ENCODE measurements at regions not wholly inside any gene's neighbourhood (a gene's known extent, or its start where the extent isn't known, plus 50 kb on each side); places are given as distances from the start of the nearest gene placed in this dataset.

DNA sequence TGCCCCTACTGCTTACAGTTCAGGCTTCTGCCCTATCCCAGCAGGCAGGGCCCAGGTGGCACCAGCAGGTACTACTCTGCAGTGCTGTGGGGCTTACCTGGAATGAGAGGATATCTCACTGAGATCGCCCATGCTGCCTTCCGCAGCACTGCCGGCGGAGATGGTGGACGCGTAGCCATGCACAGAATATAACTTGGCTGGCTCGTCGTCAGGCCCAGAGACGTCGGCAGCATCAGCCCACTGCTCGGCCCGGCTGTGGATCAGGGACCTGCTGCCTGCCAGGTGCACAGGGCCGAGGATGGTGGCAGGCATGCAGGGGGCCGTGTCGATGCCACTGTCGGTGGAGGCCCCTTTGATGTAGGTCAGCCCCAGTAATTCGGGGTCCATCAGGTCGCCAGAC, 190.9 kb downstream of the SIPA1L2 start:
- H3K4me2 ChIP-seq (ENCODE audit: low read depth, low read length), result no peak overlapping the region
- no peaks in the 10 kb centered on the region for H3K27me3 ChIP-seq (replicated peaks; ENCODE audit: insufficient read depth, low read length)
- TF ChIP-seq, protein P1, sequence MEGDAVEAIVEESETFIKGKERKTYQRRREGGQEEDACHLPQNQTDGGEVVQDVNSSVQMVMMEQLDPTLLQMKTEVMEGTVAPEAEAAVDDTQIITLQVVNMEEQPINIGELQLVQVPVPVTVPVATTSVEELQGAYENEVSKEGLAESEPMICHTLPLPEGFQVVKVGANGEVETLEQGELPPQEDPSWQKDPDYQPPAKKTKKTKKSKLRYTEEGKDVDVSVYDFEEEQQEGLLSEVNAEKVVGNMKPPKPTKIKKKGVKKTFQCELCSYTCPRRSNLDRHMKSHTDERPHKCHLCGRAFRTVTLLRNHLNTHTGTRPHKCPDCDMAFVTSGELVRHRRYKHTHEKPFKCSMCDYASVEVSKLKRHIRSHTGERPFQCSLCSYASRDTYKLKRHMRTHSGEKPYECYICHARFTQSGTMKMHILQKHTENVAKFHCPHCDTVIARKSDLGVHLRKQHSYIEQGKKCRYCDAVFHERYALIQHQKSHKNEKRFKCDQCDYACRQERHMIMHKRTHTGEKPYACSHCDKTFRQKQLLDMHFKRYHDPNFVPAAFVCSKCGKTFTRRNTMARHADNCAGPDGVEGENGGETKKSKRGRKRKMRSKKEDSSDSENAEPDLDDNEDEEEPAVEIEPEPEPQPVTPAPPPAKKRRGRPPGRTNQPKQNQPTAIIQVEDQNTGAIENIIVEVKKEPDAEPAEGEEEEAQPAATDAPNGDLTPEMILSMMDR (IDR thresholded peaks at IDR 0.05; ENCODE audit: low read length), result no peak
- TF ChIP-seq EZH2 (optimal IDR thresholded peaks at IDR 0.05; ENCODE audit: low read depth, low read length) (no peak), EZH2phosphoT487 (IDR thresholded peaks at IDR 0.05; ENCODE audit: low read length) (no peak)
- no peak overlapping the region for H3K4me3 ChIP-seq (ENCODE audit: low read length)
- H3K79me2 ChIP-seq (ENCODE audit: low read length), result no peaks in the 10 kb centered on the region
- no peaks in the 10 kb centered on the region for H3K4me1 ChIP-seq (ENCODE audit: low read length)
- no peaks in the 10 kb centered on the region for H3F3A ChIP-seq (ENCODE audit: insufficient read depth, low read length)
- DNase-seq, result no peak
- H3K27ac ChIP-seq (ENCODE audit: low read length), result no peak overlapping the region
- no peak overlapping the region for H2AFZ ChIP-seq (ENCODE audit: low read length)
- H4K20me1 ChIP-seq (ENCODE audit: insufficient read depth, low read length), result no peaks in the 10 kb centered on the region
- H3K9me3 ChIP-seq (replicated peaks; ENCODE audit: insufficient read depth, low read length), result no peaks in the 10 kb centered on the region
- H3K36me3 ChIP-seq (replicated peaks; ENCODE audit: insufficient read depth, low read length), result no peaks in the 10 kb centered on the region
- H3K9me2 ChIP-seq (replicated peaks; ENCODE audit: insufficient read depth, low read length), result no peaks in the 10 kb centered on the region
- H3K9ac ChIP-seq (ENCODE audit: low read length), result no peak overlapping the region

- Histone ChIP-seq H3F3A (ENCODE audit: insufficient read depth, low read length) (no peaks in the 10 kb centered on the region), H4K20me1 (ENCODE audit: insufficient read depth, low read length) (no peaks in the 10 kb centered on the region), H3K27me3 (replicated peaks; ENCODE audit: insufficient read depth, low read length) (no peaks in the 10 kb centered on the region), H3K9me3 (replicated peaks; ENCODE audit: insufficient read depth, low read length) (no peaks in the 10 kb centered on the region), H3K9me2 (replicated peaks; ENCODE audit: insufficient read depth, low read length) (no peaks in the 10 kb centered on the region), H3K4me1 (ENCODE audit: low read length) (no peaks in the 10 kb centered on the region), H2AFZ (ENCODE audit: low read length) (no peak overlapping the region), H3K4me3 (ENCODE audit: low read length) (no peak overlapping the region), H3K9ac (ENCODE audit: low read length) (no peak overlapping the region), H3K27ac (ENCODE audit: low read length) (no peak overlapping the region), H3K79me2 (ENCODE audit: low read length) (no peaks in the 10 kb centered on the region), H3K36me3 (replicated peaks; ENCODE audit: insufficient read depth, low read length) (no peaks in the 10 kb centered on the region), H3K4me2 (ENCODE audit: low read depth, low read length) (no peak overlapping the region)
- no peak for DNase-seq
- TF ChIP-seq EZH2 (optimal IDR thresholded peaks at IDR 0.05; ENCODE audit: low read depth, low read length) (no peak), EZH2phosphoT487 (IDR thresholded peaks at IDR 0.05; ENCODE audit: low read length) (no peak)
- TF ChIP-seq, protein P1 (IDR thresholded peaks at IDR 0.05; ENCODE audit: low read length), result no peak
Observed at GRCh38 chr1:232438476-232438875, 191.5 kb downstream of the SIPA1L2 start.

DNA sequence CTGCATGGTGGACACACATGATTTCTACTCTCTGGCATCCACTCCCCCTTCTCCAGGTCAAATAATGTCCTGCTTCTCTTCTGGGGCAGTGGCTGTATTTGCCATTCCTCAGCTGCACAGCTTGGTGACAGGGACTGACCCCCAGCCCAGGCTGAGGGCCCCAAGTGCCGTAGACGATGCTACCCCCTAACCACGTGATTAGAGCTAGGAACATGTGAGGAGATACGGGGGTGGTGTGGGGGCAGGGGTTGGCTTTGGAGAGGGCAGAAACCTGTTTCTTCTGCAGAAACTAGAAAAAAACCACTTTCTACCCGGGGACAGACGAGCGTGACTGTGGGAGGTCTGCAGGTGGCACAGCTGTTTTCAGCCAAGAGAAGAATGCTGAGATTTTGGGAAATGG, 192.4 kb downstream of the SIPA1L2 start:
- no peaks in the 10 kb centered on the region for H3K4me1 ChIP-seq (ENCODE audit: low read length)
- H3K27me3 ChIP-seq (replicated peaks; ENCODE audit: insufficient read depth, low read length), result no peaks in the 10 kb centered on the region
- H3F3A ChIP-seq (ENCODE audit: insufficient read depth, low read length), result no peaks in the 10 kb centered on the region
- H2AFZ ChIP-seq (ENCODE audit: low read length), result no peak overlapping the region
- H3K9ac ChIP-seq (ENCODE audit: low read length), result no peak overlapping the region
- H3K4me2 ChIP-seq (ENCODE audit: low read depth, low read length), result no peak overlapping the region
- H3K4me3 ChIP-seq (ENCODE audit: low read length), result no peak overlapping the region
- no peaks in the 10 kb centered on the region for H3K79me2 ChIP-seq (ENCODE audit: low read length)
- H3K9me3 ChIP-seq (replicated peaks; ENCODE audit: insufficient read depth, low read length), result no peaks in the 10 kb centered on the region
- H3K27ac ChIP-seq (ENCODE audit: low read length), result no peak overlapping the region
- DNase-seq, result no peak
- no peak for TF ChIP-seq EZH2 (optimal IDR thresholded peaks at IDR 0.05; ENCODE audit: low read depth, low read length)
- TF ChIP-seq EZH2phosphoT487 (IDR thresholded peaks at IDR 0.05; ENCODE audit: low read length), result no peak
- TF ChIP-seq, protein P1 (IDR thresholded peaks at IDR 0.05; ENCODE audit: low read length), result no peak
- H4K20me1 ChIP-seq (ENCODE audit: insufficient read depth, low read length), result no peaks in the 10 kb centered on the region
- no peaks in the 10 kb centered on the region for H3K36me3 ChIP-seq (replicated peaks; ENCODE audit: insufficient read depth, low read length)
- H3K9me2 ChIP-seq (replicated peaks; ENCODE audit: insufficient read depth, low read length), result no peaks in the 10 kb centered on the region
